ENCODE measurements at regions not wholly inside any gene's neighbourhood (a gene's known extent, or its start where the extent isn't known, plus 50 kb on each side); places are given as distances from the start of the nearest gene placed in this dataset.

- intact Hi-C loops (cut with DNase I; ENCODE audit: low total_unique reads), result no loop called here
- no peak for DNase-seq
- no peak overlapping the region for H3K27ac ChIP-seq
- no peak for TF ChIP-seq CTCF (IDR thresholded peaks at IDR 0.05)
- H3K9me3 ChIP-seq, result peaks cover 0 to 2% (median 0%) of the 10 kb centered on the region in 3 donors
- H3K36me3 ChIP-seq, result no peaks in the 10 kb centered on the region
- no peaks in the 10 kb centered on the region for H3K27me3 ChIP-seq
- H3K4me1 ChIP-seq, result no peaks in the 10 kb centered on the region
- no peak overlapping the region for H3K4me3 ChIP-seq
Observed at GRCh38 chr4:65825116-65825753, 154.9 kb upstream of the EPHA5 start.

GRCh38 chr4:65819192-65819591 lies 148.9 kb upstream of the EPHA5 start:
- no peak for TF ChIP-seq CTCF (IDR thresholded peaks at IDR 0.05)
- no peaks in the 10 kb centered on the region for H3K27me3 ChIP-seq
- intact Hi-C loops (cut with DNase I; ENCODE audit: low total_unique reads), result no loop called here
- no peak overlapping the region for H3K4me3 ChIP-seq
- no peaks in the 10 kb centered on the region for H3K4me1 ChIP-seq
- H3K9me3 ChIP-seq, result peaks cover 3 to 8% (median 7%) of the 10 kb centered on the region in 3 donors
- no peak overlapping the region for H3K27ac ChIP-seq
- no peak for DNase-seq
- H3K36me3 ChIP-seq, result no peaks in the 10 kb centered on the region

- no peaks in the 10 kb centered on the region for H3K4me1 ChIP-seq
- no peaks in the 10 kb centered on the region for H3K9me3 ChIP-seq
- H3K27me3 ChIP-seq, result no peaks in the 10 kb centered on the region
- intact Hi-C loops (cut with DNase I; ENCODE audit: low total_unique reads), result no loop called here
- H3K4me3 ChIP-seq, result no peak overlapping the region
- H3K27ac ChIP-seq, result no peak overlapping the region
- TF ChIP-seq CTCF (IDR thresholded peaks at IDR 0.05), result no peak
- no peak for DNase-seq
- H3K36me3 ChIP-seq, result no peaks in the 10 kb centered on the region
Observed at GRCh38 chr4:65805936-65806335, 135.6 kb upstream of the EPHA5 start.

- Histone ChIP-seq H3K27ac (no peak overlapping the region), H3K4me3 (no peak overlapping the region), H3K36me3 (no peaks in the 10 kb centered on the region), H3K4me1 (no peaks in the 10 kb centered on the region), H3K27me3 (no peaks in the 10 kb centered on the region), H3K9me3 (no peaks in the 10 kb centered on the region)
- intact Hi-C loops (cut with DNase I; ENCODE audit: low total_unique reads), result no loop called here
- TF ChIP-seq CTCF (IDR thresholded peaks at IDR 0.05), result no peak
- DNase-seq, result no peak
Observed at GRCh38 chr4:65799513-65799912, 129.2 kb upstream of the EPHA5 start.

GRCh38 chr4:65798498-65799127 lies 128.3 kb upstream of the EPHA5 start:
- Histone ChIP-seq H3K4me1 (no peaks in the 10 kb centered on the region), H3K36me3 (no peaks in the 10 kb centered on the region), H3K4me3 (no peak overlapping the region), H3K27ac (no peak overlapping the region), H3K27me3 (no peaks in the 10 kb centered on the region), H3K9me3 (no peaks in the 10 kb centered on the region)
- no peak for TF ChIP-seq CTCF (IDR thresholded peaks at IDR 0.05)
- intact Hi-C loops (cut with DNase I; ENCODE audit: low total_unique reads), result no loop called here
- DNase-seq, result no peak
